Adrenal gland (tissue), 9 donors: ENCODE measurements at regions not wholly inside any gene's neighbourhood (a gene's known extent, or its start where the extent isn't known, plus 50 kb on each side); places are given as distances from the start of the nearest gene placed in this dataset.

Experiments
- DNase-seq, 7 donors: peaks; one replicate each; pipeline ENCODE4 v3.0.0-alpha.2; 2019 to 2020
- H3K27ac ChIP-seq, 5 donors: fragments of 200-600 bp; sonication (generic) in 4 of 5; 1 replicate in 3 of 5; 2 replicates in 2 of 5; pipeline versions ENCODE4 v1.5.1 to v1.8.0; 2016 to 2020; ENCODE audit warnings: mild to moderate bottlenecking in 1 of 5
- H3K27me3 ChIP-seq: fragments of 200-600 bp; 2 replicates; pipeline ENCODE4 v1.8.0; 2021
- H3K36me3 ChIP-seq, 2 donors: fragments of 200-600 bp; replicated peaks in 1 of 2; 1 replicate in 1 of 2; 2 replicates in 1 of 2; pipeline versions ENCODE4 v1.5.1 to v1.8.0; 2018 to 2022
- H3K4me1 ChIP-seq, 2 donors: fragments of 200-600 bp; replicated peaks in 1 of 2; 1 replicate in 1 of 2; 2 replicates in 1 of 2; pipeline versions ENCODE4 v1.5.1 to v1.8.0; 2018 to 2021
- H3K4me3 ChIP-seq, 4 donors: fragments of 200-600 bp; sonication (generic) in 3 of 4; one replicate each; pipeline ENCODE4 v1.5.1; 2016 to 2018
- H3K9me3 ChIP-seq, 3 donors: fragments of 200-600 bp; sonication (generic) in 1 of 3; replicated peaks in 1 of 3; 1 replicate in 2 of 3; 2 replicates in 1 of 3; pipeline versions ENCODE4 v1.5.1 to v1.8.0; 2016 to 2021
- POLR2A ChIP-seq, 2 donors: fragments of 450-650 bp; IDR thresholded peaks; one replicate each; pipeline ENCODE4 v1.6.1; 2017; ENCODE audit warnings: antibody characterized with exemption in 2 of 2, mild to moderate bottlenecking in 2 of 2, moderate library complexity in 1 of 2
- WGBS, 4 donors: extraction: QIAGEN DNeasy Blood & Tissue Kit in 2 of 4; methylation state at CpG; one replicate each; pipeline versions ENCODE4 v1.1.5 to v1.1.7; 2013 to 2017; 5-methylcytosine and 5-hydroxymethylcytosine counted together
- intact Hi-C, 2 donors: fragments of 100-400 bp; cut with DNase I; formaldehyde crosslinking; loops; one replicate each; pipeline versions ENCODE4 v1.14.1 to v1.15.0; 2022 to 2023
- TF ChIP-seq, protein P1 (sequence below), 6 experiments: fragments of 450-650 bp in 4 of 6; fragments of 200-600 bp in 2 of 6; sonication (generic) in 1 of 6; IDR thresholded peaks; 1 replicate in 5 of 6; 2 replicates in 1 of 6; pipeline versions ENCODE4 v1.5.1 to v1.8.0; 2016 to 2021; ENCODE audit warnings: antibody characterized with exemption in 6 of 6, mild to moderate bottlenecking in 2 of 6, moderate library complexity in 1 of 6
- donor health status: healthy with polysubstance abuse.
- donor health status: Bipolar disorder and iron deficiency.
- donor health status: DM: yes; HTN: yes; CAD: no.
- donor health status: DM: no; HTN: no; CAD: no.
- donor health status: DM: no; HTN: no; CAD: no.

DNA sequence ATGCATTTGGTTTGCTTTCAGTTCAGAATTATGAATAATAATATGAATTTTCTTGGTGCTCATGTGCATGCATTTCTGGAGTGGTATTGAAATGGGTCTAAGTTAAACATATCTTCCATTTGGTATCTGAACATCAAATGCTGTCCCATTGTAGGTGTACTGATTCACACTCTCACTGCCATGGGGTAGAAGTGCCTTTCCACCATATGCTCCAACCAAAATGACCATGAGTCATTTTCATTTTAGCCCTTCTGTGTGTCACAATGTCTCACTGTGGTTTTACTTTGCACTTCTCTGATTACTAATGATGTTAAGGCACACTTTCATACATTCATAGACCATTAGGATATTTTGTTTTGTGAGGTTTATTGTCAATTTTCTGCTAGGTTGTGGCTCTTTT lies 211.9 kb downstream of the HAO1 start:
- no peaks in the 10 kb centered on the region for H3K4me1 ChIP-seq
- H3K36me3 ChIP-seq: no peaks in the 10 kb centered on the region
- TF ChIP-seq, protein P1, sequence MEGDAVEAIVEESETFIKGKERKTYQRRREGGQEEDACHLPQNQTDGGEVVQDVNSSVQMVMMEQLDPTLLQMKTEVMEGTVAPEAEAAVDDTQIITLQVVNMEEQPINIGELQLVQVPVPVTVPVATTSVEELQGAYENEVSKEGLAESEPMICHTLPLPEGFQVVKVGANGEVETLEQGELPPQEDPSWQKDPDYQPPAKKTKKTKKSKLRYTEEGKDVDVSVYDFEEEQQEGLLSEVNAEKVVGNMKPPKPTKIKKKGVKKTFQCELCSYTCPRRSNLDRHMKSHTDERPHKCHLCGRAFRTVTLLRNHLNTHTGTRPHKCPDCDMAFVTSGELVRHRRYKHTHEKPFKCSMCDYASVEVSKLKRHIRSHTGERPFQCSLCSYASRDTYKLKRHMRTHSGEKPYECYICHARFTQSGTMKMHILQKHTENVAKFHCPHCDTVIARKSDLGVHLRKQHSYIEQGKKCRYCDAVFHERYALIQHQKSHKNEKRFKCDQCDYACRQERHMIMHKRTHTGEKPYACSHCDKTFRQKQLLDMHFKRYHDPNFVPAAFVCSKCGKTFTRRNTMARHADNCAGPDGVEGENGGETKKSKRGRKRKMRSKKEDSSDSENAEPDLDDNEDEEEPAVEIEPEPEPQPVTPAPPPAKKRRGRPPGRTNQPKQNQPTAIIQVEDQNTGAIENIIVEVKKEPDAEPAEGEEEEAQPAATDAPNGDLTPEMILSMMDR (IDR thresholded peaks at IDR 0.05): no peak
- no peak for TF ChIP-seq POLR2A (IDR thresholded peaks at IDR 0.05)
- intact Hi-C loops: no loop called here
- peaks cover 0 to 6% (median 0%) of the 10 kb centered on the region in 3 donors for H3K9me3 ChIP-seq
- no peaks in the 10 kb centered on the region for H3K27me3 ChIP-seq
- H3K27ac ChIP-seq: no peak overlapping the region
- H3K4me3 ChIP-seq: no peak overlapping the region
- DNase-seq: no peak

DNA sequence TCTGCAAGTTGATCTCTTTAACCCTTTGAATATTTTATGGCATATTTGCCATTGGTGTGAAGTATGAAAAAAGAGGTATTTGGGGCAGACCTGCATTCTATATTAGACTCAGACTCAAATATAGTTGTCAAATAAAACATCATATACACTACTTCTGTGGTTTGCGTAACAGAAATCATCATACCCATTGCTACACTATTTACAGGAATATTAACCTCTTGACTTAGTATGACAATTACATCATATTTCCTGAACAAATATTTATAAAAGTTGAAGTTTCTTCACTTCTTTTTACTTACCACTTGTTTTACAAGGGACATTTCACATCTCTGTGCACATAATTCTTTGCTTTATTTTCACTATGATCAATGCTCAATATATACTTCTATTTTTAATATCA lies 206.0 kb downstream of the HAO1 start:
- H3K27ac ChIP-seq: no peak overlapping the region
- no peaks in the 10 kb centered on the region for H3K4me1 ChIP-seq
- TF ChIP-seq, protein P1 (IDR thresholded peaks at IDR 0.05): no peak
- no peak for TF ChIP-seq POLR2A (IDR thresholded peaks at IDR 0.05)
- no peaks in the 10 kb centered on the region for H3K27me3 ChIP-seq
- DNase-seq: no peak
- 91 to 98% (median 94%) methylated on average over 1 of the region's 1 CpG for WGBS, 4 donors
- H3K4me3 ChIP-seq: no peak overlapping the region
- intact Hi-C loops: no loop called here
- peaks cover 0 to 6% (median 0%) of the 10 kb centered on the region in 3 donors for H3K9me3 ChIP-seq
- no peaks in the 10 kb centered on the region for H3K36me3 ChIP-seq

DNA sequence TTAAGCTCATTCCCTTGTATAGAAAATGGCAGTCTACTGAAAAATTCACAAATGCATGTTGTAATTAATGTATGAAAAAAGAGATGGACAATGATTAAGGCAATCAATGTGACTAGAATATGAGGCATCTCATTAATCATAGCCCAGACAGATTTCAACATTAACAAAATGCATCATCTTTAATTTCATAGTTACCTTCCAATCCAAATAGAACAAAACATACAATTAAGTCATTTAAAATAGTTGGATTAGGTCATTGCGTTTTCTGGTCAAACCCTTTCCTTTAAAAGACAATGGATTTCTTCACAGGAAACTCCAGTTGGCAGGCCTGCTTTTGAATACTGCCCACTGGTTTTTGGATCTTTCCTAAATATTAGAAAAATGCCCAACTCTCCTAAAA lies 203.9 kb downstream of the HAO1 start:
- Histone ChIP-seq H3K4me1 (no peaks in the 10 kb centered on the region), H3K27me3 (no peaks in the 10 kb centered on the region), H3K4me3 (no peak overlapping the region), H3K27ac (no peak overlapping the region), H3K9me3 (no peaks in the 10 kb centered on the region), H3K36me3 (no peaks in the 10 kb centered on the region)
- 35 to 76% (median 60%) methylated on average over 1 of the region's 1 CpG for WGBS, 4 donors
- TF ChIP-seq, protein P1 (IDR thresholded peaks at IDR 0.05): no peak
- no peak for TF ChIP-seq POLR2A (IDR thresholded peaks at IDR 0.05)
- no peak for DNase-seq
- intact Hi-C loops: no loop called here

DNA sequence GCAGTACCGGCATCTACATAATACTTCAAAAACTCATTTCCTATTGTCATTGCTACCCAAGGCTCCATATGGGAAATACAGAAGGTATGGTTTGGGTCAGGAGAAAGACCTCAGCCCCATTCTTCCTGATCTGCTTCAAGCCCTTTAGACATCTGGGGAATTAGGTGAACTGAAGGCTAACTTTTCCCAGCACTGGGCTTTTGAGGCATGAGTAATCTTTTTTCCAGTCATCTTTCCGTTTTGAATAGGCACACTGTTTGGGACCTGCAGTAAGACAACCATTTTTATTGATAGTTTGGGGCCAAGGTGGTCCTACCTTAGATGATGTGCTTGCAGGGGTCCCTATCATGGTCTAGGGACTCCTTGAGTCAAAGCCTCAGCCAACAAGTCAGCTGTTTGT lies 198.4 kb downstream of the HAO1 start:
- WGBS, 4 donors: 78 to 87% (median 83%) methylated on average over 2 of the region's 2 CpGs
- H3K36me3 ChIP-seq: no peaks in the 10 kb centered on the region
- no peak for DNase-seq
- H3K27ac ChIP-seq: no peak overlapping the region
- H3K4me1 ChIP-seq: no peaks in the 10 kb centered on the region
- TF ChIP-seq, protein P1 (IDR thresholded peaks at IDR 0.05): no peak
- TF ChIP-seq POLR2A (IDR thresholded peaks at IDR 0.05): no peak
- intact Hi-C loops: no loop called here
- no peak overlapping the region for H3K4me3 ChIP-seq
- H3K9me3 ChIP-seq: no peaks in the 10 kb centered on the region
- no peaks in the 10 kb centered on the region for H3K27me3 ChIP-seq
